KOPT-K1 (cell line): ENCODE measurements at regions not wholly inside any gene's neighbourhood (a gene's known extent, or its start where the extent isn't known, plus 50 kb on each side); places are given as distances from the start of the nearest gene placed in this dataset.
"Not testable (repeated sequence)": the region's sequence is repeated elsewhere in the genome, so short reads cannot be mapped to it uniquely, and the experiment has no call there.

Experiments
- H3K27ac ChIP-seq: fragments of 200-600 bp; sonication (generic); 2 replicates; pipeline ENCODE4 v1.5.1; 2016; ENCODE audit warnings: antibody characterized with exemption, mild to moderate bottlenecking, low read depth, low read length; ENCODE audit not compliant: poor library complexity, severe bottlenecking
- H3K36me3 ChIP-seq: fragments of 200-600 bp; sonication (generic); 2 replicates; pipeline ENCODE4 v1.5.1; 2017; ENCODE audit warnings: antibody characterized with exemption, mild to moderate bottlenecking, low read length, moderate library complexity; ENCODE audit not compliant: insufficient read depth
- H3K9me3 ChIP-seq: fragments of 200-600 bp; sonication (generic); 2 replicates; pipeline ENCODE4 v1.5.1; 2017; ENCODE audit warnings: antibody characterized with exemption, low read length, mild to moderate bottlenecking; ENCODE audit not compliant: insufficient read depth, poor library complexity, severe bottlenecking

DNA sequence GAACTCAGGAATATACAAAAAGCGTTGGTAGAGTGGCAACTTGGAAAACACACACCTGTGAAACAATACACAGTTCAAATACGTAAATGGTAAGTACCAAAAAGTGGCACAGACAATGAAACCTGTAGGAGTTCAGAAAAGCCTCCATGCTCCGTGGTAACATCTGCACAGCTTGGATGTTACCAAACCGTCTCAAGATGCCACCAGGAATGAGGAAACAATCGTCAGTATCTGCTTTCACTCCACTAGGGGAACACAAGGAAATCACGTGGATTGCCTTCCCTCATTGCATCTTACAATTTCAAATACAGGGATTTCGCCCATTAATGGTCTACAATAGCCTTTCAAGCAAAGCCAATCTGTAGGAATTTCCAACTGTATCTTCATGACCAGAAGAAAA lies 224.6 kb upstream of the LRRC61 start:
- H3K27ac ChIP-seq, H3K36me3 ChIP-seq, H3K9me3 ChIP-seq: not testable (repeated sequence)

DNA sequence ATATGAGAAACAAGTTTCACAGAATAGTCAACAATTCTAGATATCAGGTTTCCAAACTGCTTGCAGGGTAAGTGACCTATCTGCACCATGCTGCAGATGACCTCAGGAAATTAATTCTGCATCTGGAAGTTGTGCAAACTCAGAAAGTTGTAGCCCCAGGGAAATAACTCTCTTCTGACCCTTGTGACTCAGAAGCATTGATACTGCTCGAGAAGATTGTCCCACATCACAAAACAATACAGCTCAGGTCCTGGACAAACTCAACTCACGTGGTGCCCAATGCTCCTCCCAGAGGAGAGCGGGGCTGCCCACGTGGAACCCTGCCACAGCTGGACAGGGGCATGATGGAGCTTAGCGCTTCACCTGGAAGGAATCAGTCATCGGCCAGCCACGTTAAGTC lies 221.9 kb upstream of the LRRC61 start:
- not testable (repeated sequence) for H3K36me3 ChIP-seq, H3K27ac ChIP-seq, H3K9me3 ChIP-seq

DNA sequence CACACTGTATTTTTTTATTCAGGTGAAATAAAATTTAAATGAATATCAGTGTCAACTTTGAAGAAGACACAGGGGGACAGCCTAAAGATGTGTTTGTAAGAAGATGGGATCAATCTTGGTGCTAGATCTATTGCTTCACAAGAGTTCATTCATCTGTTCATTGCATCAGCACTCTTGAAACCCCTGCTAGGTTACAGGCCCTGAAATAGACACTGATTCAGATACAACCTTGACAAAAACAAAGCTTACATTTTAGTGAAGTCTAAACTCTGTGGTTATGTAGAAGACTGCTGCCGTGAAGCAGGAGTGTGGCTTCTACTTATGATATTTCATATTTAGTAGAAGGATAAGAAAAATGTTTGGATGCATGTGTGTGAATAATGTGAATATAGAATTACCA lies 215.9 kb upstream of the LRRC61 start:
- H3K9me3 ChIP-seq, H3K27ac ChIP-seq: not testable (repeated sequence)

GRCh38 chr7:150110375-150110820 lies 212.8 kb upstream of the LRRC61 start:
- not testable (repeated sequence) for H3K36me3 ChIP-seq, H3K27ac ChIP-seq, H3K9me3 ChIP-seq

More for the DNA sequence above, 215.9 kb upstream of the LRRC61 start:
- H3K36me3 ChIP-seq = not testable (repeated sequence)

GRCh38 chr7:150110882-150111281 lies 212.3 kb upstream of the LRRC61 start:
- H3K9me3 ChIP-seq, H3K36me3 ChIP-seq, H3K27ac ChIP-seq: not testable (repeated sequence)

- not testable (repeated sequence) for H3K27ac ChIP-seq, H3K36me3 ChIP-seq
These were observed 211.6 kb upstream of the LRRC61 start for GRCh38 chr7:150111373-150112139.

GRCh38 chr7:150113301-150113700 lies 209.9 kb upstream of the LRRC61 start:
- not testable (repeated sequence) for H3K27ac ChIP-seq, H3K9me3 ChIP-seq, H3K36me3 ChIP-seq

More at GRCh38 chr7:150111373-150112139, 211.6 kb upstream of the LRRC61 start:
- H3K9me3 ChIP-seq = not testable (repeated sequence)

GRCh38 chr7:150114591-150114990 lies 208.6 kb upstream of the LRRC61 start:
- H3K27ac ChIP-seq, H3K9me3 ChIP-seq, H3K36me3 ChIP-seq: not testable (repeated sequence)

GRCh38 chr7:150119966-150120365 lies 203.2 kb upstream of the LRRC61 start:
- H3K9me3 ChIP-seq, H3K36me3 ChIP-seq, H3K27ac ChIP-seq: not testable (repeated sequence)

DNA sequence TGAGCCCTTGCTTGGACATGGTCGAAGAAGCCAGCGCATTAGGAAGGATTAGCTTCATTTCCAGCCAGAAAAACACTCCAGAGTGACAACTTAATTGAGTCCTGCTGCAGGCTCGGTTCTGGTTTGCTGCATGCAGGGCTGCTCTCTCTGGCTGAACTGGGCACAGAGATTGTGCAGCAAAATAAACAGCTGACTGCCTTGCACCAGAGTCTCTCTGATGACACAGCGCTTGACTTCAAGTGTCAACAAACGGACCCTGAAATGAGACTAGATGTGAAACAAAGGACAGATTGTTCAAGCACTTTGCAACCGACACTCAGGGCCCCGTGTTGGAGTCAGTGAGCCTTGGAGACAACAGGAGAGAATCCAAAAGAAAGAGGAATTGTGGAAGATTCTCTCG lies 197.3 kb upstream of the LRRC61 start:
- H3K9me3 ChIP-seq, H3K36me3 ChIP-seq, H3K27ac ChIP-seq: not testable (repeated sequence)

DNA sequence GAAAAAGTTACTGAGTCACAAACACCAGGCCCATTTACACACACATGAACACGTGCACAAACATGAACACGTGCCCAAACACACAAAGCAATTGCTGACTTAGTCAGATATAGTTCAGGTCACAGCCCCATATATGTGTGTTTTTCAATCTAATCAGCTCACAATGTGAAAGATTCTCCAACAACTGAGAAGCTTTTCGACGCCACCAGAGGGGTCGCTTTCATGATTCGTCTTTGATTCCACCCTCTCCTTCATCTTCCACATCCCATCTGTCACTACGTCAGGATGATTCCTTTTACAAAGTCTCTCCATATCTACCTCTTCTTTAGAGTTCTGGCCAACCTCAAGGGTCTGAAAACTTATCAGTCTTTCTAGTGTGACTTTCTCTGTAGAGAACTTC lies 188.7 kb upstream of the LRRC61 start:
- H3K27ac ChIP-seq, H3K36me3 ChIP-seq, H3K9me3 ChIP-seq: not testable (repeated sequence)

GRCh38 chr7:150135620-150136190 lies 187.4 kb upstream of the LRRC61 start:
- H3K9me3 ChIP-seq, H3K36me3 ChIP-seq, H3K27ac ChIP-seq: not testable (repeated sequence)

- not testable (repeated sequence) for H3K9me3 ChIP-seq, H3K36me3 ChIP-seq, H3K27ac ChIP-seq
These were observed 183.3 kb upstream of the LRRC61 start for GRCh38 chr7:150139840-150140239.

GRCh38 chr7:150141525-150142345 lies 181.4 kb upstream of the LRRC61 start:
- H3K27ac ChIP-seq, H3K9me3 ChIP-seq, H3K36me3 ChIP-seq: not testable (repeated sequence)

GRCh38 chr7:150146124-150146523 lies 177.0 kb upstream of the LRRC61 start:
- H3K27ac ChIP-seq, H3K36me3 ChIP-seq: not testable (repeated sequence)

More at GRCh38 chr7:150146124-150146523, 177.0 kb upstream of the LRRC61 start:
- H3K9me3 ChIP-seq = not testable (repeated sequence)
